RPMI7951 (cell line): ENCODE measurements at regions not wholly inside any gene's neighbourhood (a gene's known extent, or its start where the extent isn't known, plus 50 kb on each side); places are given as distances from the start of the nearest gene placed in this dataset.

Experiments
- DNase-seq: peaks from one replicate; pipeline ENCODE4 v3.0.0-alpha.2; 2012; ENCODE audit warnings: low read depth

- no peak for DNase-seq
Measured at GRCh38 chr9:14517154-14517906, 175.9 kb downstream of the ZDHHC21 start.

- DNase-seq: no peak
Measured at GRCh38 chr9:14516656-14517055, 176.6 kb downstream of the ZDHHC21 start.

GRCh38 chr9:14515571-14516198, 177.5 kb downstream of the ZDHHC21 start:
- no peak for DNase-seq

GRCh38 chr9:14515049-14515448, 178.2 kb downstream of the ZDHHC21 start:
- DNase-seq: no peak

GRCh38 chr9:14512942-14513341, 180.3 kb downstream of the ZDHHC21 start:
- no peak for DNase-seq

- DNase-seq: no peak
Measured at GRCh38 chr9:14511452-14511851, 181.8 kb downstream of the ZDHHC21 start.

GRCh38 chr9:14508884-14509283, 184.3 kb downstream of the ZDHHC21 start:
- no peak for DNase-seq

- DNase-seq: no peak
Measured at GRCh38 chr9:14501366-14501765, 187.4 kb upstream of the NFIB start.

GRCh38 chr9:14500705-14501104, 186.8 kb upstream of the NFIB start:
- DNase-seq: no peak

GRCh38 chr9:14499976-14500375, 186.0 kb upstream of the NFIB start:
- no peak for DNase-seq

GRCh38 chr9:14498824-14499223, 184.9 kb upstream of the NFIB start:
- DNase-seq: no peak

- no peak for DNase-seq
Measured at GRCh38 chr9:14497476-14497875, 183.5 kb upstream of the NFIB start.

GRCh38 chr9:14488421-14489190, 174.7 kb upstream of the NFIB start:
- DNase-seq: no peak

- DNase-seq: no peak
Measured at GRCh38 chr9:14487547-14488185, 173.7 kb upstream of the NFIB start.

GRCh38 chr9:14485366-14485765, 171.4 kb upstream of the NFIB start:
- no peak for DNase-seq

- DNase-seq: no peak
Measured at GRCh38 chr9:14482856-14483255, 168.9 kb upstream of the NFIB start.

GRCh38 chr9:14480526-14480925, 166.6 kb upstream of the NFIB start:
- no peak for DNase-seq

- DNase-seq: no peak
Measured at GRCh38 chr9:14479163-14479560, 165.2 kb upstream of the NFIB start.

- DNase-seq: no peak
Measured at GRCh38 chr9:14478175-14479162, 164.5 kb upstream of the NFIB start.

GRCh38 chr9:14471041-14471440, 157.1 kb upstream of the NFIB start:
- DNase-seq: no peak
